Mesodermal cell (in vitro differentiated cells): ENCODE measurements at regions not wholly inside any gene's neighbourhood (a gene's known extent, or its start where the extent isn't known, plus 50 kb on each side); places are given as distances from the start of the nearest gene placed in this dataset.

Experiments
- H3K27ac ChIP-seq: 2 replicates; pipeline ENCODE4 v1.7.0; 2013; ENCODE audit warnings: mild to moderate bottlenecking, low read depth, low read length, moderate library complexity; ENCODE audit not compliant: severe bottlenecking
- H3K36me3 ChIP-seq: 2 replicates; pipeline ENCODE4 v1.7.1; 2013; ENCODE audit warnings: mild to moderate bottlenecking, low read length, moderate library complexity; ENCODE audit not compliant: control insufficient read depth, insufficient read depth
- H3K4me1 ChIP-seq: one replicate; pipeline ENCODE4 v1.7.1; 2013; ENCODE audit warnings: mild to moderate bottlenecking, low read length; ENCODE audit not compliant: insufficient read depth, control insufficient read depth, poor library complexity, severe bottlenecking
- H3K4me3 ChIP-seq: 2 replicates; pipeline ENCODE4 v1.7.0; 2013; ENCODE audit warnings: low read length, control low read depth, mild to moderate bottlenecking; ENCODE audit not compliant: insufficient read depth, poor library complexity, severe bottlenecking; ENCODE audit errors: extremely low read depth
- H3K9me3 ChIP-seq: 2 replicates; pipeline ENCODE4 v1.7.1; 2013; ENCODE audit warnings: mild to moderate bottlenecking, low read length, moderate library complexity; ENCODE audit not compliant: control insufficient read depth
- WGBS, 2 experiments: methylation state at CpG; one replicate each; pipeline ENCODE4 v1.1.5; 2013; ENCODE audit warnings: missing lambda C conversion rate in 2 of 2; ENCODE audit not compliant: insufficient coverage in 2 of 2; 5-methylcytosine and 5-hydroxymethylcytosine counted together

- H3K36me3 ChIP-seq = no peaks in the 10 kb centered on the region
- no peak overlapping the region for H3K4me3 ChIP-seq
- WGBS, 2 experiments = 78 to 86% methylated on average over 1 of the region's 3 CpGs
- peaks cover 3% of the 10 kb centered on the region for H3K4me1 ChIP-seq
- H3K9me3 ChIP-seq = no peaks in the 10 kb centered on the region
- no peak overlapping the region for H3K27ac ChIP-seq
Observed at GRCh38 chr13:80604098-80604497, 263.2 kb upstream of the SPRY2 start.

- peaks cover 5% of the 10 kb centered on the region for H3K4me1 ChIP-seq
- H3K27ac ChIP-seq = no peak overlapping the region
- no peaks in the 10 kb centered on the region for H3K36me3 ChIP-seq
- WGBS, 2 experiments = 40% methylated on average over 1 of the region's 1 CpG; no CpG with 5 or more reads in 1 of the 2 experiments
- H3K9me3 ChIP-seq = no peaks in the 10 kb centered on the region
- H3K4me3 ChIP-seq = no peak overlapping the region
Observed at GRCh38 chr13:80603351-80603750, 262.4 kb upstream of the SPRY2 start.

DNA sequence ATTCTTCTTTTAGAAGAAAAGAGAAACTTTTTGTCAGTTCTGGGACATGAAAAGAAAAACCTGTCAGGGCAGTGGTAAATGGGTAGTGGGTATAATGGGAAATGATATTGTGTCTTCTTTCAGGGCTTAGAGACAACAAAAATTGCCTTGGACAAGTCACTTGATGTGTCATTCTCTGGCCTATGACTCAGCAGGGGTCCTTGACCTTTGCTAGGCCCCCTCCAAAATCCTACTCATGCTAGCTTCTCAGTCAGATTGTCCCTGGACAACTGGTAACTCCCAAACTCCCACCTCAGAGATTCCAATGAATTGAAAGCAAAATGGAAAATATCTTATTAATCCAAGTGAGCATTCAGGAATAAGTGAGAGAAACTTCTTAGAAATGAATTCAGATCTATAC is 258.8 kb upstream of the SPRY2 start:
- Histone ChIP-seq H3K36me3 (no peaks in the 10 kb centered on the region), H3K4me1 (peaks cover 5% of the 10 kb centered on the region), H3K27ac (peak overlapping the region; percentile 24), H3K4me3 (no peak overlapping the region), H3K9me3 (no peaks in the 10 kb centered on the region)

DNA sequence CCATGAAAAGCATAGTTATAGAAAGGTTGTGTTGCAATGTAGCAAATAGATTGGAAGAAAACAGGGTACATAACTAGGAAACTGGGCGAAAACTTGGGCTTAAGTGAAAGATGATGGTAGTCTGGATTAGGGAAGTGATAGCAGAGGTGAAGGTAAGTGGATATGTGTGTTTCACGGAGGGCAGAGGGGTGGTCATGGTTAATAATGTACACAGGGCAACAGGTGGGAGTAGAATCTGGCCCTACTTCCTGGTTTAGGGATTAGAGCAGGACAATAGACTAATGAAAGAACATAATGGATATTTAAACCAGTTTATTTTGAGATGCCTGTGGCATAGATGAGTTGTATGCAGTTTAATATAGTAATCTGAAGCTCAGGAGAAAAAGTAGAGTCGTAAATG is 257.3 kb upstream of the SPRY2 start:
- Histone ChIP-seq H3K36me3 (no peaks in the 10 kb centered on the region), H3K9me3 (no peaks in the 10 kb centered on the region), H3K27ac (no peak overlapping the region), H3K4me3 (no peak overlapping the region), H3K4me1 (peaks cover 5% of the 10 kb centered on the region)
- WGBS, 2 experiments = 94 to 98% methylated on average over 3 of the region's 3 CpGs

- no peaks in the 10 kb centered on the region for H3K36me3 ChIP-seq
- H3K27ac ChIP-seq = no peak overlapping the region
- H3K9me3 ChIP-seq = no peaks in the 10 kb centered on the region
- WGBS, 2 experiments = no CpG with 5 or more reads among the region's 4 CpGs
- no peak overlapping the region for H3K4me3 ChIP-seq
- no peaks in the 10 kb centered on the region for H3K4me1 ChIP-seq
Observed at GRCh38 chr13:80591976-80592740, 251.2 kb upstream of the SPRY2 start.

DNA sequence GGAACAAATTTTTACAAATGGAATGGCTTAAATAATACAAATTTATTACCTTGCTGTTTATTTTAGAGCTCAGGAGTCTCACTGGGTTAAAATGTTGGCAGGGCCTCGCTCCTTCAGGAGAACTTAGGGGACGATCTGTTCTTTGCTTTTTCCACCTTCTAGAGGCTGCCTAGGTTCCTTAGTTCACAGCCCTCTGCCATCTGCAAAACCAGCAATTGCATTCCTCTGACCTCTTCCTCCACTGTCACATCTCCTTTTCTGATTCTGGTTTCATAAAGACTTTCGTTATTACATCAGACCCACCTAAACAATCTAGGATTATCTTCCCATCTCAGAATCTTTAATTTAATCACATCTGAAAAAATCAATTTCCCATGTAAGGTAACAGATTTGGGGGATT is 249.6 kb upstream of the SPRY2 start:
- Histone ChIP-seq H3K9me3 (no peaks in the 10 kb centered on the region), H3K36me3 (no peaks in the 10 kb centered on the region), H3K27ac (no peak overlapping the region), H3K4me1 (no peaks in the 10 kb centered on the region), H3K4me3 (no peak overlapping the region)
- WGBS, 2 experiments = 96% methylated on average over 2 of the region's 3 CpGs; no CpG with 5 or more reads in 1 of the 2 experiments

GRCh38 chr13:80586356-80586755 is 245.4 kb upstream of the SPRY2 start:
- no peaks in the 10 kb centered on the region for H3K36me3 ChIP-seq
- no peaks in the 10 kb centered on the region for H3K9me3 ChIP-seq
- WGBS, 2 experiments = 0% methylated on average over 1 of the region's 2 CpGs; no CpG with 5 or more reads in 1 of the 2 experiments
- no peaks in the 10 kb centered on the region for H3K4me1 ChIP-seq
- no peak overlapping the region for H3K27ac ChIP-seq
- no peak overlapping the region for H3K4me3 ChIP-seq

DNA sequence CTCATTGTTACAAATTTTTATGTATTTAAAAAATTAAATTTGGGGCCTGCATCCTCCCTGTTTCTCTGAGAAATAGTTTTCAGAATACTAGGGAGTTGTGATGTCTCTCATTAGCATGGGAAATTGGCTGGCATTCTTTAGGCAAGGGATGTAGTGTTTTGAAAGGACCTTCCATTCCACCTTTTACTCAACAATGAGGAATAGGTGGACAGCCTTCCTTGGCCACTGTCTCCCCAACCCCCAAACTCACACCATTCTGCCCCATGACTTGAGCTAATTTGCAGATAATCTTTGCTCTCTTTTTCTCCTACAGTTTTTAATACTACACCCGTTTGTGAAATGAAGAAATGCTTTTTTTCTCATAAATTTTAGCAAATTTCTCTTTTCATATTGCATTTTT is 244.6 kb upstream of the SPRY2 start:
- Histone ChIP-seq H3K4me1 (no peaks in the 10 kb centered on the region), H3K9me3 (no peaks in the 10 kb centered on the region), H3K4me3 (no peak overlapping the region), H3K27ac (no peak overlapping the region), H3K36me3 (no peaks in the 10 kb centered on the region)
- WGBS, 2 experiments = no CpG with 5 or more reads among the region's 1 CpG

GRCh38 chr13:80584785-80585184 is 243.9 kb upstream of the SPRY2 start:
- Histone ChIP-seq H3K27ac (no peak overlapping the region), H3K4me1 (no peaks in the 10 kb centered on the region)
- no CpG with 5 or more reads among the region's 1 CpG for WGBS, 2 experiments

DNA sequence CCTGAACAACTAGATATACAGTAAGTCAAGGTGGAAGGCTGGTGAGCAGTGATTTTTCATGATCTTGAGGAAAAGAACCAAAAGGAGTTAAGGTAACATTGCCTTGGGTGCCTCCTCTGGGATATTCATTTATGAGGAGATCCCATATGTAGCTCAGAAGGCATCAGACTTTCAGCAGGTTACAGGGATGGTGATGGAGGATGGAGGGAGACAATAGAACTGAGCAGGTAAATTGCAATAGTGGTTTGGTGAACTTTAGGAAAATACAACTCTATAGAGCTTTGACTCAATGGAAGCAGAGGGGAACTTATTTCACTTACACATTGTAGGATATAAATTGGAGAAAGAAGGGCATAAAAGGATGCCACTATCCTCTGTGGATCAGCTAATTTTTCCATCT is 243.4 kb upstream of the SPRY2 start:
- H3K36me3 ChIP-seq = no peaks in the 10 kb centered on the region
- no peak overlapping the region for H3K27ac ChIP-seq

More at GRCh38 chr13:80584785-80585184, 243.9 kb upstream of the SPRY2 start:
- Histone ChIP-seq H3K36me3 (no peaks in the 10 kb centered on the region), H3K9me3 (no peaks in the 10 kb centered on the region), H3K4me3 (no peak overlapping the region)

GRCh38 chr13:80577926-80578670 is 237.2 kb upstream of the SPRY2 start:
- peaks cover 3% of the 10 kb centered on the region for H3K9me3 ChIP-seq
- no peaks in the 10 kb centered on the region for H3K36me3 ChIP-seq
- peaks cover 4% of the 10 kb centered on the region for H3K4me1 ChIP-seq
- no peak overlapping the region for H3K27ac ChIP-seq
- no peak overlapping the region for H3K4me3 ChIP-seq
- 94 to 100% methylated on average over 4 to 8 of the region's 10 CpGs for WGBS, 2 experiments

More for the DNA sequence above, 243.4 kb upstream of the SPRY2 start:
- no peaks in the 10 kb centered on the region for H3K4me1 ChIP-seq
- H3K4me3 ChIP-seq = no peak overlapping the region
- no peaks in the 10 kb centered on the region for H3K9me3 ChIP-seq
